ENCODE measurements at regions not wholly inside any gene's neighbourhood (a gene's known extent, or its start where the extent isn't known, plus 50 kb on each side); places are given as distances from the start of the nearest gene placed in this dataset.

- TF ChIP-seq CTCF (IDR thresholded peaks at IDR 0.05; ENCODE audit: low read depth, low read length) = no peak
- TF ChIP-seq POLR2A (IDR thresholded peaks at IDR 0.05; ENCODE audit: extremely low read depth, insufficient read length) = no peak
- TF ChIP-seq MYC (IDR thresholded peaks at IDR 0.05; ENCODE audit: low read depth, low read length) = no peak
- TF ChIP-seq MAX (IDR thresholded peaks at IDR 0.05; ENCODE audit: low read depth, low read length) = no peak
These were observed 284.1 kb downstream of the ELAVL2 start for GRCh38 chr9:23541976-23542375.
